Dedifferentiated amniotic fluid mesenchymal stem cell (primary cell): ENCODE measurements at regions not wholly inside any gene's neighbourhood (a gene's known extent, or its start where the extent isn't known, plus 50 kb on each side); places are given as distances from the start of the nearest gene placed in this dataset.
"Not testable (repeated sequence)": the region's sequence is repeated elsewhere in the genome, so short reads cannot be mapped to it uniquely, and the experiment has no call there.

ENCODE experiments used
- DNase-seq: peaks from one replicate; pipeline ENCODE4 v3.0.0-alpha.2; 2016; ENCODE audit errors: extremely low spot score

GRCh38 chrX:9267415-9267814 lies 197.4 kb upstream of the TBL1X start:
- no peak for DNase-seq

- DNase-seq, result no peak
Measured at GRCh38 chrX:9269134-9269533, 195.7 kb upstream of the TBL1X start.

- DNase-seq, result peak; percentile 75
Measured at GRCh38 chrX:9271789-9272525, 192.9 kb upstream of the TBL1X start.

- DNase-seq, result no peak
Measured at GRCh38 chrX:9273744-9274143, 191.1 kb upstream of the TBL1X start.

- DNase-seq, result no peak
Measured at GRCh38 chrX:9278475-9279233, 186.2 kb upstream of the TBL1X start.

GRCh38 chrX:9279234-9279544 lies 185.7 kb upstream of the TBL1X start:
- no peak for DNase-seq

- DNase-seq, result no peak
Measured at GRCh38 chrX:9280831-9281230, 184.0 kb upstream of the TBL1X start.

GRCh38 chrX:9282325-9282724 lies 182.5 kb upstream of the TBL1X start:
- DNase-seq, result no peak

GRCh38 chrX:9285342-9285771 lies 179.5 kb upstream of the TBL1X start:
- DNase-seq, result no peak

GRCh38 chrX:9286234-9286633 lies 178.6 kb upstream of the TBL1X start:
- DNase-seq, result no peak

- DNase-seq, result no peak
Measured at GRCh38 chrX:9291629-9292028, 173.2 kb upstream of the TBL1X start.

- DNase-seq, result no peak
Measured at GRCh38 chrX:9293051-9293496, 171.8 kb upstream of the TBL1X start.

- no peak for DNase-seq
Measured at GRCh38 chrX:9293903-9294302, 171.0 kb upstream of the TBL1X start.

- DNase-seq, result no peak
Measured at GRCh38 chrX:9295551-9295950, 169.3 kb upstream of the TBL1X start.

- no peak for DNase-seq
Measured at GRCh38 chrX:9298221-9298620, 166.6 kb upstream of the TBL1X start.

- DNase-seq, result not testable (repeated sequence)
Measured at GRCh38 chrX:9299681-9300080, 165.2 kb upstream of the TBL1X start.

- no peak for DNase-seq
Measured at GRCh38 chrX:9301836-9302235, 163.0 kb upstream of the TBL1X start.

GRCh38 chrX:9302381-9302780 lies 162.5 kb upstream of the TBL1X start:
- DNase-seq, result no peak

GRCh38 chrX:9308426-9308825 lies 156.4 kb upstream of the TBL1X start:
- no peak for DNase-seq

GRCh38 chrX:9310616-9311015 lies 154.2 kb upstream of the TBL1X start:
- no peak for DNase-seq

- DNase-seq, result no peak
Measured at GRCh38 chrX:9311421-9312160, 153.3 kb upstream of the TBL1X start.
